Transverse colon (tissue), 4 donors: ENCODE measurements at regions not wholly inside any gene's neighbourhood (a gene's known extent, or its start where the extent isn't known, plus 50 kb on each side); places are given as distances from the start of the nearest gene placed in this dataset.

Experiments used
- POLR2A ChIP-seq: fragments of 450-650 bp; IDR thresholded peaks from one replicate; pipeline ENCODE4 v1.6.1; 2016; ENCODE audit warnings: antibody characterized with exemption, mild to moderate bottlenecking, moderate library complexity
- POLR2AphosphoS5 ChIP-seq, 3 donors: sonication (generic); formaldehyde crosslinking; IDR thresholded peaks; one replicate each; pipeline ENCODE4 v1.6.1; 2016; ENCODE audit warnings: antibody characterized with exemption in 3 of 3
- TF ChIP-seq, protein P1 (sequence below), 5 experiments: fragments of 200-600 bp in 3 of 5; fragments of 450-650 bp in 2 of 5; sonication (generic) in 3 of 5; IDR thresholded peaks; 1 replicate in 2 of 5; 2 replicates in 3 of 5; pipeline ENCODE4 v1.5.1; 2016 to 2017; ENCODE audit warnings: antibody characterized with exemption in 5 of 5, inconsistent platforms in 3 of 5, mild to moderate bottlenecking in 2 of 5, moderate library complexity in 1 of 5

DNA sequence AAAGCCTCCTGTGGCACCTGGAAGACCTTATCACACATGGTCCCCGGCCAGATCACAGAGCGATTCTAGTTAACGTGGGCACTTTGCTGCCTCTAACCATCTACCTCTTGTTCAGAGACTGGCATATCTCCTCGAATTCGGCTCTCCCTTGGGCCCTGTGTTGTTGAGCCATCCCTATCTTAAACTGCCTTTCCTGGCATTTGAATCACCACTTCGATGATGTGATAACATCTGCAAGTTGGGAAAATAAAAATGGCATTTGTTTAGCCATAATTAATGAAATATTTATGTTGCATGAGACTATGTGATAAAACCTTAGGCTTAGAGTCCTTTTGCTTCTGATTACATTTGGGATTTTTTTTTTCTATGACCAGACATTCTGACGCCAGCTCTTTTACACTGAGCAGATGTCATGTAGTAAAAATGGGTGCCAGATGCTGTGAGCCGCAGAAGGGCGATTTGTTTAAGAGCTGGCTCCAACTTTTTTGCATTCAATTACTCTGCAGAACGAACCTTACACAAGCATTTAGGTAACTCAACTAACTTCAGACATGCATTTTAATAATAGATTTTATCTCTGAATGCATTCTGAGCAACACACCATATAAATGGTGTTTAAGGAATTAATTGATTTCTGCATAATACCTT, 58.5 kb upstream of the PARVA start:
- TF ChIP-seq POLR2A (no peak), POLR2AphosphoS5 (IDR thresholded peaks at IDR 0.05) (peak; percentile 38 to 78 (median 64))
- TF ChIP-seq, protein P1, sequence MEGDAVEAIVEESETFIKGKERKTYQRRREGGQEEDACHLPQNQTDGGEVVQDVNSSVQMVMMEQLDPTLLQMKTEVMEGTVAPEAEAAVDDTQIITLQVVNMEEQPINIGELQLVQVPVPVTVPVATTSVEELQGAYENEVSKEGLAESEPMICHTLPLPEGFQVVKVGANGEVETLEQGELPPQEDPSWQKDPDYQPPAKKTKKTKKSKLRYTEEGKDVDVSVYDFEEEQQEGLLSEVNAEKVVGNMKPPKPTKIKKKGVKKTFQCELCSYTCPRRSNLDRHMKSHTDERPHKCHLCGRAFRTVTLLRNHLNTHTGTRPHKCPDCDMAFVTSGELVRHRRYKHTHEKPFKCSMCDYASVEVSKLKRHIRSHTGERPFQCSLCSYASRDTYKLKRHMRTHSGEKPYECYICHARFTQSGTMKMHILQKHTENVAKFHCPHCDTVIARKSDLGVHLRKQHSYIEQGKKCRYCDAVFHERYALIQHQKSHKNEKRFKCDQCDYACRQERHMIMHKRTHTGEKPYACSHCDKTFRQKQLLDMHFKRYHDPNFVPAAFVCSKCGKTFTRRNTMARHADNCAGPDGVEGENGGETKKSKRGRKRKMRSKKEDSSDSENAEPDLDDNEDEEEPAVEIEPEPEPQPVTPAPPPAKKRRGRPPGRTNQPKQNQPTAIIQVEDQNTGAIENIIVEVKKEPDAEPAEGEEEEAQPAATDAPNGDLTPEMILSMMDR (IDR thresholded peaks at IDR 0.05): no peak
